NCI-H128 (cell line): ENCODE measurements at regions not wholly inside any gene's neighbourhood (a gene's known extent, or its start where the extent isn't known, plus 50 kb on each side); places are given as distances from the start of the nearest gene placed in this dataset.

ENCODE experiments used
- DNase-seq: peaks from one replicate; lab custom pipeline; 2025; ENCODE audit not compliant: unreplicated experiment; lab: John Stamatoyannopoulos, UW

DNA sequence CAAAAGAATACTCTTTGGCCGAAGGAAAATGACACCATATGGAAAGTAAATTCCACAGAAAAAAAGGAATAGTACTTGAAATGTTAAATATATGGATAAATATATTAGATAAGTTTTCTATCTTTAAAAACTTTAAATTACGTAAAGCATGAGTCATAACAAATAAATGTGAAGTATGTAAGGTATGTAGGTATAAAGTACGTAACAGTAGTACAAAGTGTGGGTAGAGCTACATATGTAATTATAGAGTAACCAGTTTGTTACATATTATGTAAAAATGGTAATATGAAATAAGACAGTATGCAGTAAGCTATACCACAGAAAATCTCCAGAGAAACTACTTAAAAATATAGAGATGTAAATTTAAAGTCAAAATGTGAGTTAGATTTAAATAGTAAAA lies 582.3 kb upstream of the CHORDC1 start:
- DNase-seq = no peak

DNA sequence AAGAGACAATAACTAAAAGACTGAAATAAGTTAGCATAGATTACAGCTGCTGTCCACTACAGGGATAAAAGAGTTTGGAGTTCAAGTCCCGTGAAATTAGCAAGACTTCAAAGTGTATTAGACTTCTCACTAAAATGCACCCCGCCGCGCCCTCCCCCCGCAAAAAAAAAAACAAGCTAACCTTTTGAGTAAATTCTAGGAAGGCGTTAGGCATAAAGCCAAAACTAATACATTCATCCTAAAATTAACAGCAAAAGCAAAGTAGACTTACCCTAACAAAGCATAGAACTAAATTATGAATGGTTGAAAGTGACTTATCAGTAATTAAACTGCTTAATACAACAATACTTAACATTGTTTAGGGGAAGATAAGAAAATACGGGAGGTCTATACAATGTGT lies 581.0 kb upstream of the CHORDC1 start:
- DNase-seq = no peak

- no peak for DNase-seq
Measured at GRCh38 chr11:90803366-90803765, 580.5 kb upstream of the CHORDC1 start.

GRCh38 chr11:90798769-90799168 lies 575.9 kb upstream of the CHORDC1 start:
- no peak for DNase-seq

- no peak for DNase-seq
Measured at GRCh38 chr11:90795746-90796145, 572.9 kb upstream of the CHORDC1 start.

DNA sequence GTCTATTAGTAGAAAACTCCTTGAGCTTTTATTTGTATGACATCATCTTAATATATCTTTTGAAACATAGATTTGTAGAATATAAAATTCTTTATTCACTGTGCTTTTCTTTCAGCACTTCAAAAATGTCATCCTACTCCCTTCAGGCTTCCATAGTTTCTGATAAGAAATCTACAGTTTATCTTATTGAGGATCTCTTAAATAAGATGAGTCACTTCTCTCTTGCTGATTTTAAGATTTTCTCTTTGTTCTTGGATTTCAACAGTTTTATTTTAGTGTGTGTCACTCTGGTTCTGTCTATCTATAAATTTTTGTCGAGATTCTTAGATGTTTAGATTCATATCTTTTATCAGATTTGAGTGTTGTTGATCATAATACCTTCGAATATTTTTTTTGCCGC lies 566.1 kb upstream of the CHORDC1 start:
- DNase-seq = no peak

- DNase-seq = no peak
Measured at GRCh38 chr11:90784241-90784814, 561.5 kb upstream of the CHORDC1 start.

DNA sequence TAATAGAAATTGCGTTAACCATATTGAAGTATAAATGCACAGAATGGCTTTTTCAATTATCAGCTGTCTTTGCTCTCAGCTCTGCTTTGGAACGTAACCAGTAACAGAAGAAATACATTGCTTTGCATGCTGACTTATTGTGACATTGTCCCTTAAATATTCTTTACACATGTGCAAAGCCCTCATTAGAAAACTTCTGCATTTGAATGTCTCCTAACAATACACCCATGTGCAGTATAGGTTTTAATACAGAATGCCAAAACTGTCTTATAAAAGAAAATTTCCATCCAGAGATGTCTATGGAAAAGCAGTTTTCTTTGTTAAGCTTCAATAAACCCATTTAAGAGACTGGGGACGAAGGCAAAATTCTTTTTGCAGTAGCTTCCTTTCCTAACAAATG lies 560.3 kb upstream of the CHORDC1 start:
- DNase-seq = no peak

DNA sequence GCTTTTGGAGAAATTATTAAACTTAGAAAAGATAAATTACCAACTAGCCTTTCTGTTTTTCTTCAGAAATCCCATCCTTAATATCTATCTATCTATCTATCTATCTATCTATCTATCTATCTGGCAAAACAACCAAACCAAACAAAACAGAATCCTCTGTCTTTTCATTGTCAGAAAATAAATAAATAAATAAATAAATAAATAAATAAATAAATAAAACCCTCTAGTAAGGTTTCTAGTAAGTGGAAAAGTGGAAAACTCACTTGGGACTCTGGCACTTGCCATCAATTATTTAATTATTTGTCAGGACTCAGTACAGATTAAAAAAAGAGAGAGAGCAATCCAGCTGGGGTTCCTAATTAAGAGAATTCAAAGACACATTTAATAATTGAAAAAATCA lies 556.2 kb upstream of the CHORDC1 start:
- no peak for DNase-seq

DNA sequence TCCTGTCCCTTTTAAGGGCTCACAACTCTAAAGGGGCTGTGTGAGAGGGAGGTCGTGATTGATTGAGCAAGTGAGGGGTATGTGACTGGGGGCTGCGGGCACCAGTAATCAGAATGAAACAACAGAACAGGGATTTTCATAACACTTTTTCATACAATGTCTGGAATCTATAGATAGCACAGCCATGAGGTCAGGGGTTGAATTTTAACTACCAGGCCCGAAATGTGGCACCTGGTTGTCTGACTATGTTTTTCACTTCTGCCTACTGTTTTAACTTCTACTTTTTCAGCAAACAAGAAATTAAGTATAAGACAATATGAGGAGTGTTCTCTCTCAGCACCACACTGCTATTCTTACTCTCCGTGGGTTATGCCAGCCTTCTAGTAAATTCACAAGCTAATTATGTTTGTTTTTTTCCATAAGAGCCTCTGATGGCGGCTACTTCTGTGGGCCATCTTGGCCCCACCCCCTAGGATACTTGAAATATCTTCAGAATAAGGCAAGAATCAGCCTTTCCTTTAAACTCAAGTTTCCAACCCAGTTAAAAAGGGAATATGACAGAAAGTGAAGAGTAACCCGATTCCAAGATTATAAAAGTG lies 552.8 kb upstream of the CHORDC1 start:
- DNase-seq = no peak

GRCh38 chr11:90774727-90775566 lies 552.1 kb upstream of the CHORDC1 start:
- no peak for DNase-seq

- DNase-seq = no peak
Measured at GRCh38 chr11:90770007-90770406, 547.2 kb upstream of the CHORDC1 start.

- no peak for DNase-seq
Measured at GRCh38 chr11:90766121-90766520, 543.3 kb upstream of the CHORDC1 start.

- DNase-seq = no peak
Measured at GRCh38 chr11:90764691-90765090, 541.8 kb upstream of the CHORDC1 start.

GRCh38 chr11:90757849-90758494 lies 535.1 kb upstream of the CHORDC1 start:
- DNase-seq = no peak

- no peak for DNase-seq
Measured at GRCh38 chr11:90756617-90757016, 533.8 kb upstream of the CHORDC1 start.

DNA sequence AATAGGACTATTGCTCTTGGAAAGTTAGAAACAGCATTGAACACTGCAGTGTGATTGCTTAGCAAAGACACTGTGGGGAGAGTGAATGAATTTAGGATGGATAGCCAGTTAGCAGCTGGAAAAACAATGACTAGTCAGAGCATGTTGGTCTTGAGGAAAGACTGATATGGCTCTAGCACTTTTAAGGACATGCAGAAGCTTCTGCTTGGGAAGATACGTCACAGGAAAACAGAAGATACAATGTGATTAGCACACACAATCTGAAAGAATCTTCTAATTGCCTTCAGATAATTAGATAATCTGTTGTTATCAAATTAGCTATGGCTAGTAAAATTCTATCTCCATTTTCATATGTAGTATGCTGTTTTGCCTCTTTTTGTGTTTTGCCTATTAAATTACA lies 530.7 kb upstream of the CHORDC1 start:
- DNase-seq = no peak

- DNase-seq = no peak
Measured at GRCh38 chr11:90747057-90747456, 524.2 kb upstream of the CHORDC1 start.

- DNase-seq = no peak
Measured at GRCh38 chr11:90744169-90744568, 521.3 kb upstream of the CHORDC1 start.

DNA sequence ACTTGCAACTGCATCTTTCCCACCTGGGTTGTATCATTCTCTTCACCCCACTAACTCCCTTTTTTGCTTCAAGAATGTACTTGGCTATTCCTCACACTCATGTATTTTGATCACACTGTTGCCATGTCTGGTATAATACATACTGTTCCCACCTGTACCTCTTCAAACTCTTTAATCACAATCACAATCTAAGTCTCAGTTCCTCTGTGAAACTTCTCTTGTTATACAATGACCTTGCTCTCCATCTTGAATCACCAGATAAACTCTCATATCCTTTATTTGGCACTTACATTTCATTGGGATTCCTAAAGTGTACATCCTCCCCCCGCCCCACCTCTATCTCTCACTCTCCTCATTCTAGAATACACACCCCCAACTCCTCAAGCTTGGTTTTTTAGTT lies 516.0 kb upstream of the CHORDC1 start:
- DNase-seq = no peak

GRCh38 chr11:90737444-90738050 lies 514.7 kb upstream of the CHORDC1 start:
- no peak for DNase-seq
